IMR-90 (cell line): ENCODE measurements at regions not wholly inside any gene's neighbourhood (a gene's known extent, or its start where the extent isn't known, plus 50 kb on each side); places are given as distances from the start of the nearest gene placed in this dataset.

Experiments used
- CEBPB ChIP-seq: IDR thresholded peaks from 2 replicates; pipeline ENCODE4 v1.6.1; 2012; ENCODE audit warnings: low read depth, low read length, improper control_type of control experiment
- FOS ChIP-seq: fragments of 150-350 bp; IDR thresholded peaks from 2 replicates; pipeline ENCODE4 v1.6.1; 2016; ENCODE audit warnings: low read depth, low read length
- RAD21 ChIP-seq: IDR thresholded peaks from 2 replicates; pipeline ENCODE4 v1.6.1; 2012; ENCODE audit warnings: low read length, improper control_type of control experiment
- TF ChIP-seq, protein P1 (sequence below): conservative IDR thresholded peaks from 2 replicates; pipeline ENCODE4 v1.5.1; 2012; ENCODE audit warnings: mild to moderate bottlenecking, low read depth, low read length, improper control_type of control experiment

DNA sequence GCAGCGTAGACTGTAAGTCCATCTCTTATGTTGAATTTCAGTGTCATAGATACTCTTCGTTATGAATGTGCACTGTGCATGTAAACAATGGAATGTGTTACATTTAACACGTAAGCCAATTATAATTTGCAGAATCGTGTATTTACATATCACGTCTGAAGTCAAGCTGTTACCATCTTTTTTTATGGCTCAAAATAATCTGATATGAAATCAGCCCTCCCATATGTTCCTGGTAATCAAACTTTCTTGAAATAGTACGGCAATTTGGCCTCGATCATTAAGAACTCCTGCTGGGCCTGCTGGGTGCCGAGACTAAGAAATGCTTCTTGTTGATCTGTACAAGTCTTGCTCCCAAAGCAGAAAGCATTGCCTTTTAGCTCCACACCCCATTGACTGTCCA lies 89.6 kb upstream of the DOK5 start:
- TF ChIP-seq, protein P1, sequence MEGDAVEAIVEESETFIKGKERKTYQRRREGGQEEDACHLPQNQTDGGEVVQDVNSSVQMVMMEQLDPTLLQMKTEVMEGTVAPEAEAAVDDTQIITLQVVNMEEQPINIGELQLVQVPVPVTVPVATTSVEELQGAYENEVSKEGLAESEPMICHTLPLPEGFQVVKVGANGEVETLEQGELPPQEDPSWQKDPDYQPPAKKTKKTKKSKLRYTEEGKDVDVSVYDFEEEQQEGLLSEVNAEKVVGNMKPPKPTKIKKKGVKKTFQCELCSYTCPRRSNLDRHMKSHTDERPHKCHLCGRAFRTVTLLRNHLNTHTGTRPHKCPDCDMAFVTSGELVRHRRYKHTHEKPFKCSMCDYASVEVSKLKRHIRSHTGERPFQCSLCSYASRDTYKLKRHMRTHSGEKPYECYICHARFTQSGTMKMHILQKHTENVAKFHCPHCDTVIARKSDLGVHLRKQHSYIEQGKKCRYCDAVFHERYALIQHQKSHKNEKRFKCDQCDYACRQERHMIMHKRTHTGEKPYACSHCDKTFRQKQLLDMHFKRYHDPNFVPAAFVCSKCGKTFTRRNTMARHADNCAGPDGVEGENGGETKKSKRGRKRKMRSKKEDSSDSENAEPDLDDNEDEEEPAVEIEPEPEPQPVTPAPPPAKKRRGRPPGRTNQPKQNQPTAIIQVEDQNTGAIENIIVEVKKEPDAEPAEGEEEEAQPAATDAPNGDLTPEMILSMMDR, result no peak
- no peak for TF ChIP-seq RAD21
- TF ChIP-seq FOS, result no peak
- no peak for TF ChIP-seq CEBPB
